ENCODE measurements at regions not wholly inside any gene's neighbourhood (a gene's known extent, or its start where the extent isn't known, plus 50 kb on each side); places are given as distances from the start of the nearest gene placed in this dataset.

GRCh38 chr12:115312901-115313300 is 628.9 kb upstream of the TBX3 start:
- DNase-seq (ENCODE audit: low read depth in 2 of 2) = no peak
- no peak overlapping the region for H2AFZ ChIP-seq (ENCODE audit: low read length)
- no peaks in the 10 kb centered on the region for H3K9me3 ChIP-seq (ENCODE audit: control insufficient read depth, insufficient read depth, low read depth, low read length)
- no peaks in the 10 kb centered on the region for H3K36me3 ChIP-seq (ENCODE audit: control insufficient read depth, insufficient read depth, low read length)
- H4K20me1 ChIP-seq (ENCODE audit: control insufficient read depth, extremely low read depth, insufficient read depth, low read length) = no peaks in the 10 kb centered on the region
- peaks cover 3% of the 10 kb centered on the region for H3K4me1 ChIP-seq (ENCODE audit: control insufficient read depth, extremely low read depth, insufficient read depth, low read length)
- no peak for TF ChIP-seq CTCF (conservative IDR thresholded peaks at IDR 0.05 in 1 of 2, IDR thresholded peaks at IDR 0.05 in 1 of 2; ENCODE audit: low read depth in 1 of 2, low read length in 2 of 2)
- no peak for TF ChIP-seq EZH2 (IDR thresholded peaks at IDR 0.05; ENCODE audit: low read length, missing control alignments)
- no peaks in the 10 kb centered on the region for H3K79me2 ChIP-seq (ENCODE audit: control insufficient read depth, insufficient read depth, low read length)
- H3K4me3 ChIP-seq (replicated peaks in 1 of 4; ENCODE audit: control extremely low read depth in 1 of 4, insufficient read depth in 1 of 4, low read depth in 3 of 4, low read length in 4 of 4) = no peak overlapping the region
- H3K4me2 ChIP-seq (ENCODE audit: extremely low read depth, insufficient read depth, low read length) = no peak overlapping the region
- no peaks in the 10 kb centered on the region for H3K27me3 ChIP-seq (ENCODE audit: control insufficient read depth, insufficient read depth, low read length)
- H3K27ac ChIP-seq (ENCODE audit: insufficient read depth, low read length) = no peak overlapping the region
- no peak overlapping the region for H3K9ac ChIP-seq (ENCODE audit: insufficient read depth, low read length)

GRCh38 chr12:115311875-115312274 is 627.9 kb upstream of the TBX3 start:
- Histone ChIP-seq H2AFZ (ENCODE audit: low read length) (no peak overlapping the region), H3K79me2 (ENCODE audit: control insufficient read depth, insufficient read depth, low read length) (no peaks in the 10 kb centered on the region), H3K36me3 (ENCODE audit: control insufficient read depth, insufficient read depth, low read length) (no peaks in the 10 kb centered on the region), H4K20me1 (ENCODE audit: control insufficient read depth, extremely low read depth, insufficient read depth, low read length) (no peaks in the 10 kb centered on the region), H3K27ac (ENCODE audit: insufficient read depth, low read length) (no peak overlapping the region), H3K9me3 (ENCODE audit: control insufficient read depth, insufficient read depth, low read depth, low read length) (no peaks in the 10 kb centered on the region), H3K4me2 (ENCODE audit: extremely low read depth, insufficient read depth, low read length) (no peak overlapping the region), H3K4me3 (replicated peaks in 1 of 4; ENCODE audit: control extremely low read depth in 1 of 4, insufficient read depth in 1 of 4, low read depth in 3 of 4, low read length in 4 of 4) (no peak overlapping the region), H3K27me3 (ENCODE audit: control insufficient read depth, insufficient read depth, low read length) (no peaks in the 10 kb centered on the region), H3K4me1 (ENCODE audit: control insufficient read depth, extremely low read depth, insufficient read depth, low read length) (peaks cover 3% of the 10 kb centered on the region), H3K9ac (ENCODE audit: insufficient read depth, low read length) (no peak overlapping the region)
- TF ChIP-seq EZH2 (IDR thresholded peaks at IDR 0.05; ENCODE audit: low read length, missing control alignments) = no peak
- TF ChIP-seq CTCF (conservative IDR thresholded peaks at IDR 0.05 in 1 of 2, IDR thresholded peaks at IDR 0.05 in 1 of 2; ENCODE audit: low read depth in 1 of 2, low read length in 2 of 2) = no peak
- no peak for DNase-seq (ENCODE audit: low read depth in 2 of 2)

- peaks cover 2% of the 10 kb centered on the region for H3K4me1 ChIP-seq (ENCODE audit: control insufficient read depth, extremely low read depth, insufficient read depth, low read length)
- H2AFZ ChIP-seq (ENCODE audit: low read length) = no peak overlapping the region
- TF ChIP-seq CTCF (conservative IDR thresholded peaks at IDR 0.05 in 1 of 2, IDR thresholded peaks at IDR 0.05 in 1 of 2; ENCODE audit: low read depth in 1 of 2, low read length in 2 of 2) (no peak), EZH2 (IDR thresholded peaks at IDR 0.05; ENCODE audit: low read length, missing control alignments) (no peak)
- no peak overlapping the region for H3K4me3 ChIP-seq (replicated peaks in 1 of 4; ENCODE audit: control extremely low read depth in 1 of 4, insufficient read depth in 1 of 4, low read depth in 3 of 4, low read length in 4 of 4)
- H3K9me3 ChIP-seq (ENCODE audit: control insufficient read depth, insufficient read depth, low read depth, low read length) = no peaks in the 10 kb centered on the region
- no peaks in the 10 kb centered on the region for H3K27me3 ChIP-seq (ENCODE audit: control insufficient read depth, insufficient read depth, low read length)
- no peaks in the 10 kb centered on the region for H3K36me3 ChIP-seq (ENCODE audit: control insufficient read depth, insufficient read depth, low read length)
- H3K9ac ChIP-seq (ENCODE audit: insufficient read depth, low read length) = no peak overlapping the region
- H3K4me2 ChIP-seq (ENCODE audit: extremely low read depth, insufficient read depth, low read length) = no peak overlapping the region
- H4K20me1 ChIP-seq (ENCODE audit: control insufficient read depth, extremely low read depth, insufficient read depth, low read length) = no peaks in the 10 kb centered on the region
- no peak for DNase-seq (ENCODE audit: low read depth in 2 of 2)
- H3K27ac ChIP-seq (ENCODE audit: insufficient read depth, low read length) = no peak overlapping the region
- no peaks in the 10 kb centered on the region for H3K79me2 ChIP-seq (ENCODE audit: control insufficient read depth, insufficient read depth, low read length)
These were observed 624.9 kb upstream of the TBX3 start for GRCh38 chr12:115308918-115309317.

All from fibroblast of lung (primary cell).